HepG2 (cell line): ENCODE measurements at regions not wholly inside any gene's neighbourhood (a gene's known extent, or its start where the extent isn't known, plus 50 kb on each side); places are given as distances from the start of the nearest gene placed in this dataset.

Experiments used
- ATAC-seq: fragments of 200-7000 bp; cut with Tn5 transposase; 3 replicates; pipeline ENCODE4 v1.9.1; 2020; ENCODE audit warnings: mild to moderate bottlenecking, moderate library complexity
- BruUV-seq: library from RNA; stranded (reverse); fragments of 400-500 nt; replicated peaks from 2 replicates; lab custom pipeline; 2021; lab: Mats Ljungman, UMichigan
- CTCF ChIA-PET: fragments of 300-600 bp; formaldehyde crosslinking; extraction: SDS; loops from one replicate; lab custom pipeline; 2021; ENCODE audit warnings: low total read pairs, inconsistent platforms, low intra/inter-chr PET ratio; lab: Yijun Ruan, JAX
- POLR2A ChIA-PET: fragments of 350-600 bp; sonication (Branson Sonifier 250); formaldehyde crosslinking; loops from one replicate; lab custom pipeline; 2020; ENCODE audit warnings: antibody characterized with exemption, inconsistent platforms; lab: Yijun Ruan, JAX
- DNase-seq: peaks from one replicate; pipeline ENCODE4 v3.0.0-alpha.2; 2015; ENCODE audit warnings: low spot score
- FAIRE-seq: peaks from 3 replicates; lab custom pipeline; 2011; peaks lifted over from hg19 to GRCh38; lab: Jason Lieb, UNC
- H2AFZ ChIP-seq: one replicate; pipeline ENCODE4 v1.6.1; 2011; ENCODE audit warnings: low read length, inconsistent platforms
- H3K27ac ChIP-seq: fragments of 300-600 bp; 3 replicates; pipeline ENCODE4 v1.8.0; 2011; ENCODE audit warnings: mixed run types, mild to moderate bottlenecking, mixed read lengths, low read length, inconsistent platforms; ENCODE audit not compliant: insufficient read depth; ENCODE audit errors: extremely low read length
- H3K27me3 ChIP-seq, 2 experiments: fragments of 200-600 bp in 1 of 2; 2 replicates in 1 of 2; 3 replicates in 1 of 2; pipeline versions ENCODE4 v1.6.0 to v1.8.0; 2011; ENCODE audit warnings: low read length in 2 of 2, mild to moderate bottlenecking in 2 of 2, moderate library complexity in 2 of 2, inconsistent platforms in 1 of 2; ENCODE audit not compliant: insufficient read depth in 2 of 2, control insufficient read depth in 1 of 2
- H3K36me3 ChIP-seq, 2 experiments: fragments of 200-600 bp in 1 of 2; replicated peaks in 1 of 2; 2 replicates in 1 of 2; 3 replicates in 1 of 2; pipeline versions ENCODE4 v1.5.1 to v1.8.0; 2011; ENCODE audit warnings: low read length in 2 of 2, inconsistent platforms in 1 of 2; ENCODE audit not compliant: insufficient read depth in 2 of 2, control insufficient read depth in 1 of 2
- H3K4me1 ChIP-seq: 2 replicates; pipeline ENCODE4 v1.5.1; 2012; ENCODE audit warnings: low read length, inconsistent platforms; ENCODE audit not compliant: insufficient read depth
- H3K4me2 ChIP-seq: 2 replicates; pipeline ENCODE4 v1.6.0; 2011; ENCODE audit warnings: low read depth, low read length, inconsistent platforms
- H3K4me3 ChIP-seq, 3 experiments: fragments of 200-600 bp in 1 of 3; sonication (generic), shearing (Covaris generic) in 1 of 3; replicated peaks in 1 of 3; 2 replicates each; pipeline ENCODE4 v1.5.1; 2011 to 2016; ENCODE audit warnings: low read length in 3 of 3, inconsistent platforms in 2 of 3, low read depth in 2 of 3, mild to moderate bottlenecking in 2 of 3, control low read depth in 1 of 3, mixed read lengths in 1 of 3; ENCODE audit not compliant: insufficient read depth in 1 of 3
- H3K79me2 ChIP-seq: one replicate; pipeline ENCODE4 v1.6.1; 2011; ENCODE audit warnings: low read length, inconsistent platforms; ENCODE audit not compliant: insufficient read depth
- H3K9ac ChIP-seq: 2 replicates; pipeline ENCODE4 v1.6.0; 2011; ENCODE audit warnings: mild to moderate bottlenecking, low read depth, low read length, inconsistent platforms; ENCODE audit not compliant: insufficient read depth
- H3K9me3 ChIP-seq: 2 replicates; pipeline ENCODE4 v1.5.1; 2012; ENCODE audit warnings: mild to moderate bottlenecking, low read length
- H4K20me1 ChIP-seq: 2 replicates; pipeline ENCODE4 v1.6.0; 2011; ENCODE audit warnings: inconsistent platforms, mild to moderate bottlenecking, low read length, moderate library complexity; ENCODE audit not compliant: insufficient read depth
- CREB1 ChIP-seq, 2 experiments: fragments of 450-650 bp in 1 of 2; IDR thresholded peaks; 2 replicates each; pipeline ENCODE4 v1.6.1; 2016 to 2017; ENCODE audit warnings: control low read depth in 1 of 2, mild to moderate bottlenecking in 1 of 2, missing compliant biosample characterization in 1 of 2, missing genetic modification characterization in 1 of 2
- GABPA ChIP-seq, 2 experiments: IDR thresholded peaks; 2 replicates each; pipeline ENCODE4 v1.6.1; 2011 to 2016; ENCODE audit warnings: low read depth in 2 of 2, low read length in 1 of 2, missing biosample characterization in 1 of 2, missing genetic modification characterization in 1 of 2
- KLF13 ChIP-seq: sonication (generic); formaldehyde crosslinking; IDR thresholded peaks from 2 replicates; pipeline ENCODE4 v1.4.0; 2020; ENCODE audit warnings: mild to moderate bottlenecking, missing genetic modification reagents
- NAIF1 ChIP-seq: sonication (generic); formaldehyde crosslinking; IDR thresholded peaks from 2 replicates; pipeline ENCODE4 v1.5.0; 2020; ENCODE audit warnings: mild to moderate bottlenecking, missing genetic modification reagents, borderline replicate concordance
- THAP11 ChIP-seq: IDR thresholded peaks from 2 replicates; pipeline ENCODE4 v1.6.1; 2016; ENCODE audit warnings: missing biosample characterization, missing genetic modification reagents
- ZNF124 ChIP-seq: sonication (generic); formaldehyde crosslinking; IDR thresholded peaks from 2 replicates; pipeline ENCODE4 v1.4.0; 2020; ENCODE audit warnings: missing genetic modification reagents
- ZNF687 ChIP-seq: sonication (generic); formaldehyde crosslinking; IDR thresholded peaks from 2 replicates; pipeline ENCODE4 v1.5.1; 2020; ENCODE audit warnings: mild to moderate bottlenecking, missing genetic modification reagents, moderate library complexity
- WGBS: methylation state at CpG from one replicate; pipeline ENCODE4 v1.1.6; 2017; ENCODE audit warnings: low lambda C conversion rate; 5-methylcytosine and 5-hydroxymethylcytosine counted together
- in situ Hi-C: cut with HindIII; loops from 2 replicates; pipeline ENCODE4 v1.10.0; 2017; ENCODE audit warnings: low pct_unique_long_range_greater_than_20kb; ENCODE audit not compliant: extremely low pct_ligation_motif_present
- intact Hi-C: fragments of 100-400 bp; cut with micrococcal nuclease; formaldehyde crosslinking; loops from one replicate; pipeline ENCODE4 v1.10.0; 2022; ENCODE audit not compliant: unreplicated experiment

- ATAC-seq (no peak), FAIRE-seq (no peak), DNase-seq (no peak)
- in situ Hi-C loops (no loop called here), intact Hi-C loops (no loop called here)
- H3K79me2 ChIP-seq = no peaks in the 10 kb centered on the region
- no peak overlapping the region for H3K27ac ChIP-seq
- no peaks in the 10 kb centered on the region for H4K20me1 ChIP-seq
- H3K27me3 ChIP-seq = no peaks in the 10 kb centered on the region
- no peak overlapping the region for H3K4me2 ChIP-seq
- WGBS = 25% methylated on average over 2 of the region's 2 CpGs
- no peak overlapping the region for H3K4me3 ChIP-seq
- TF ChIP-seq ZNF124 (no peak), THAP11 (CRISPR knock-in tag) (no peak), ZNF687 (CRISPR knock-in tag) (no peak), KLF13 (CRISPR knock-in tag) (no peak), GABPA (IDR thresholded peaks at IDR 0.05; ENCODE audit: low read depth, low read length) (no peak), GABPA (CRISPR knock-in tag; IDR thresholded peaks at IDR 0.05; ENCODE audit: low read depth) (no peak), CREB1 (IDR thresholded peaks at IDR 0.05) (no peak), CREB1 (CRISPR knock-in tag; IDR thresholded peaks at IDR 0.05) (no peak), NAIF1 (CRISPR knock-in tag) (no peak)
- H3K4me1 ChIP-seq = no peaks in the 10 kb centered on the region
- ChIA-PET POLR2A (no interaction called here), CTCF (no interaction called here)
- no peak overlapping the region for H2AFZ ChIP-seq
- BruUV-seq = no TSS peak
- H3K9me3 ChIP-seq = no peaks in the 10 kb centered on the region
- no peaks in the 10 kb centered on the region for H3K36me3 ChIP-seq
- H3K9ac ChIP-seq = no peak overlapping the region
Observed at GRCh38 chr2:166661391-166661790, 167.3 kb upstream of the SCN7A start.
